Tibial nerve (tissue), 4 donors: ENCODE measurements at regions not wholly inside any gene's neighbourhood (a gene's known extent, or its start where the extent isn't known, plus 50 kb on each side); places are given as distances from the start of the nearest gene placed in this dataset.

Experiments used
- EP300 ChIP-seq, 2 donors: sonication (generic); formaldehyde crosslinking; IDR thresholded peaks; one replicate each; pipeline ENCODE4 v1.6.1; 2017; ENCODE audit warnings: antibody characterized with exemption in 2 of 2, mild to moderate bottlenecking in 1 of 2
- POLR2A ChIP-seq, 2 donors: fragments of 450-650 bp; IDR thresholded peaks; one replicate each; pipeline ENCODE4 v1.6.1; 2017; ENCODE audit warnings: antibody characterized with exemption in 2 of 2, mild to moderate bottlenecking in 2 of 2, moderate library complexity in 2 of 2
- TF ChIP-seq, protein P1 (sequence below), 5 experiments: fragments of 200-600 bp in 3 of 5; fragments of 450-650 bp in 2 of 5; sonication (generic) in 3 of 5; IDR thresholded peaks; one replicate each; pipeline ENCODE4 v1.5.1; 2016 to 2019; ENCODE audit warnings: antibody characterized with exemption in 5 of 5, mild to moderate bottlenecking in 3 of 5, moderate library complexity in 2 of 5

DNA sequence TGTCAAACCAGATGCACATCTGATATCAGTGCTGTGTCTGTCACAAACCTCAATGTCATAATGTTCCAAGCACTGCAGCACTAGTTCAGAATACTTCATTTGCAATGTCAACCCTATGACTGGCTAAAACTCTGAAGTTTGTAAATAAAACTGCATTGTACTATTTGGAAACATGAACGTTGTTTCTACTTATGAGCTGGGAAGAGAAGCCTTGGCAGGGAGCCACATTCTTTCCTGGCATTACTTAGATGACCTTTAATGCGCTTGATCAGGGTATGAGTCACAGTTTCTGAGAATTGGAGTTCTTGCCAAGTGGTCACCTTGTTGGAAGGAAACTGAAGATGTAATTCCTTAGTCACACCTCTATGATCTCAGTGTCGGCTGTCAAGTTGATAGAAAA lies 664.8 kb upstream of the MMS22L start:
- TF ChIP-seq, protein P1, sequence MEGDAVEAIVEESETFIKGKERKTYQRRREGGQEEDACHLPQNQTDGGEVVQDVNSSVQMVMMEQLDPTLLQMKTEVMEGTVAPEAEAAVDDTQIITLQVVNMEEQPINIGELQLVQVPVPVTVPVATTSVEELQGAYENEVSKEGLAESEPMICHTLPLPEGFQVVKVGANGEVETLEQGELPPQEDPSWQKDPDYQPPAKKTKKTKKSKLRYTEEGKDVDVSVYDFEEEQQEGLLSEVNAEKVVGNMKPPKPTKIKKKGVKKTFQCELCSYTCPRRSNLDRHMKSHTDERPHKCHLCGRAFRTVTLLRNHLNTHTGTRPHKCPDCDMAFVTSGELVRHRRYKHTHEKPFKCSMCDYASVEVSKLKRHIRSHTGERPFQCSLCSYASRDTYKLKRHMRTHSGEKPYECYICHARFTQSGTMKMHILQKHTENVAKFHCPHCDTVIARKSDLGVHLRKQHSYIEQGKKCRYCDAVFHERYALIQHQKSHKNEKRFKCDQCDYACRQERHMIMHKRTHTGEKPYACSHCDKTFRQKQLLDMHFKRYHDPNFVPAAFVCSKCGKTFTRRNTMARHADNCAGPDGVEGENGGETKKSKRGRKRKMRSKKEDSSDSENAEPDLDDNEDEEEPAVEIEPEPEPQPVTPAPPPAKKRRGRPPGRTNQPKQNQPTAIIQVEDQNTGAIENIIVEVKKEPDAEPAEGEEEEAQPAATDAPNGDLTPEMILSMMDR (IDR thresholded peaks at IDR 0.05): no peak
- TF ChIP-seq POLR2A (IDR thresholded peaks at IDR 0.05) (no peak), EP300 (IDR thresholded peaks at IDR 0.05) (peak in 1 of 2 donors; percentile 38)
